ENCODE measurements at regions not wholly inside any gene's neighbourhood (a gene's known extent, or its start where the extent isn't known, plus 50 kb on each side); places are given as distances from the start of the nearest gene placed in this dataset.

GRCh38 chr17:72268431-72268830 is 147.6 kb downstream of the SOX9 start:
- in situ Hi-C loops (cut with HindIII; ENCODE audit: low sequenced_read_pairs), result no loop called here

GRCh38 chr17:72270273-72270924 is 149.6 kb downstream of the SOX9 start:
- H3K4me3 ChIP-seq (ENCODE audit: low read depth, low read length), result no peak overlapping the region
- DNase-seq (ENCODE audit: low read depth, low spot score), result peak; percentile 15
- TF ChIP-seq CTCF (IDR thresholded peaks at IDR 0.05; ENCODE audit: low read depth, low read length), result no peak
- in situ Hi-C loops (cut with HindIII; ENCODE audit: low sequenced_read_pairs), result no loop called here

More at GRCh38 chr17:72268431-72268830, 147.6 kb downstream of the SOX9 start:
- no peak for DNase-seq (ENCODE audit: low read depth, low spot score)
- TF ChIP-seq CTCF (IDR thresholded peaks at IDR 0.05; ENCODE audit: low read depth, low read length), result no peak
- no peak overlapping the region for H3K4me3 ChIP-seq (ENCODE audit: low read depth, low read length)

- DNase-seq (ENCODE audit: low read depth, low spot score), result no peak
- H3K4me3 ChIP-seq (ENCODE audit: low read depth, low read length), result no peak overlapping the region
- TF ChIP-seq CTCF (IDR thresholded peaks at IDR 0.05; ENCODE audit: low read depth, low read length), result no peak
- in situ Hi-C loops (cut with HindIII; ENCODE audit: low sequenced_read_pairs), result no loop called here
These were observed 150.8 kb downstream of the SOX9 start for GRCh38 chr17:72271603-72272002.

- peak; percentile 7 for DNase-seq (ENCODE audit: low read depth, low spot score)
- in situ Hi-C loops (cut with HindIII; ENCODE audit: low sequenced_read_pairs), result no loop called here
- H3K4me3 ChIP-seq (ENCODE audit: low read depth, low read length), result no peak overlapping the region
- TF ChIP-seq CTCF (IDR thresholded peaks at IDR 0.05; ENCODE audit: low read depth, low read length), result no peak
These were observed 152.7 kb downstream of the SOX9 start for GRCh38 chr17:72273289-72274056.

- in situ Hi-C loops (cut with HindIII; ENCODE audit: low sequenced_read_pairs), result no loop called here
- TF ChIP-seq CTCF (IDR thresholded peaks at IDR 0.05; ENCODE audit: low read depth, low read length), result no peak
- DNase-seq (ENCODE audit: low read depth, low spot score), result no peak
- H3K4me3 ChIP-seq (ENCODE audit: low read depth, low read length), result no peak overlapping the region
These were observed 153.8 kb downstream of the SOX9 start for GRCh38 chr17:72274614-72275013.

- in situ Hi-C loops (cut with HindIII; ENCODE audit: low sequenced_read_pairs), result no loop called here
- no peak overlapping the region for H3K4me3 ChIP-seq (ENCODE audit: low read depth, low read length)
- DNase-seq (ENCODE audit: low read depth, low spot score), result no peak
- TF ChIP-seq CTCF (IDR thresholded peaks at IDR 0.05; ENCODE audit: low read depth, low read length), result no peak
These were observed 160.1 kb downstream of the SOX9 start for GRCh38 chr17:72280881-72281280.
